Stimulated activated naive CD4-positive, alpha-beta T cell treated with Interleukin-2 at 50 U/mL for 16 hours (primary cell): ENCODE measurements at regions not wholly inside any gene's neighbourhood (a gene's known extent, or its start where the extent isn't known, plus 50 kb on each side); places are given as distances from the start of the nearest gene placed in this dataset.
"Not testable (repeated sequence)": the region's sequence is repeated elsewhere in the genome, so short reads cannot be mapped to it uniquely, and the experiment has no call there.

Experiments
- DNase-seq: peaks from one replicate; lab custom pipeline; 2025; lab: John Stamatoyannopoulos, UW

DNA sequence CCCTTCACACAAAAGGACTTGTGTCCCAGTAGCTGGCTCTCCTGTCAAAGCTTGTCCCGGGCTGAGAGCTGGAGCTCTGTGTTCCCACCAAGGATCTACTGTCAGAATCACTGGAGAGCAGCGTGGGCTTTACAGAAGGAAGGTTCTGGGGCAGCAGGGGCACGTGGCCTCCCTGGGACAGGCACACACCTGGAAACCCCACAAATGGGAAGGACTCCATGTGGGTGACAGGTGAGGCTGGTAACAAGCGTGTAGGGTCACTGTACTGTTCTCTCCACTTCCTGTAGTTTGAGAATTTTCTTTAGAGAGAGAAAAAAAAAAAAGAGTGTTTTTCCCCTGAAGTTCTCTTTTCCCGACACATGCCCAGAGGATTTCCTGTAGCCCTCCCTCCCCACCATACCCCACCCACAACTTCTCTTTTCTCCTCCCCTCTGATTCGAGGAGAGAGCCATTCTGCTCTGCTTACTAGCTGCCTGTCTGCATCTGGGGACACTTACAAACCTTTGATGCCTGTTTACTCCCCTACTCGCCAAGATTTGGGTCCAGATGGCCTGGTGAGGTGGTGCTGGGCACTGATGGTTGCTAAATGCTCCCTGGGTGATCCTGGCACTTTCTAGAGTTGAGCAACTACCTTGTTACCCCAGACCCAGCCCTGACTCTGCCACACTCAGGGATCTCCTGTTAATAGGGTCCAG, 84.1 kb upstream of the SIRPA start:
- DNase-seq = no peak

DNA sequence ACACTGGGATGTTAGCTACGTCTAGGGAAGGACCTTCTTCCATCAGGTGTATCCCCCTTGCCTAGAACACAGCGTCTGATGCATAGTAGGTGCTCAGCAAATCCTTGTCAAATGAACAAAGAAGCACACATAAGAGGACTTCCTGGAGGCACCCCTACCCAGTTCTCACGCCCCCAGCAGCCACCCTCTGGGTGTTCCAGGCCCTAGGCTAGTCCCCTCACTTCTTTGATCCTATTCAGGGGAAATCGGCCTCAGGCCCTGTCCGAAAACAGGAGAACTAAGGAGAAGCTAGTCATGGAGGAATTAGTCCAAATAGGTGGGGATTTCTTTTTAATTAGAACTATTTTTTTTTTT, 84.7 kb upstream of the SIRPA start:
- DNase-seq = no peak

- DNase-seq = no peak
These were observed 85.3 kb upstream of the SIRPA start for GRCh38 chr20:1809611-1810510.

DNA sequence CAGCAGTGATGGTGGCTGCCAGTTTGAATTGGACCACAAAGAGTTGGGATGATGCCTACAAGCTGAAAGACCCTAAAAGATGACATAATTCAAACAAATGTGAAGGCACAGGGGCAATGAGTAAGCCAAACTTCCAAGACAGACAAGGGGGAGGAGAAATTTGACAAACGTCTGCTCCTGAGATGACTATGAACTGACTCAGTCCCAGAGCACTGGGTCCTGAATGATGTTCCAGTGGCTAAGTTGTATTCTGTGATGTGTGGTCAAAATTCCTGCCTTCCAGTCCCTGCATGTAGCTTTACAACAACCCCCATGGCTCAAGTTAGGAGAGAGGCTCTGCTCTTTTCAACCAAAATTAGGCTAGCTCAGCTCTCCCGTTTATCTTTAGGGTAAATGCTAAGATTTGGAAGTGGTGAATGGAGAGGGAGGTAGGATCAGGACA, 86.1 kb upstream of the SIRPA start:
- no peak for DNase-seq

DNA sequence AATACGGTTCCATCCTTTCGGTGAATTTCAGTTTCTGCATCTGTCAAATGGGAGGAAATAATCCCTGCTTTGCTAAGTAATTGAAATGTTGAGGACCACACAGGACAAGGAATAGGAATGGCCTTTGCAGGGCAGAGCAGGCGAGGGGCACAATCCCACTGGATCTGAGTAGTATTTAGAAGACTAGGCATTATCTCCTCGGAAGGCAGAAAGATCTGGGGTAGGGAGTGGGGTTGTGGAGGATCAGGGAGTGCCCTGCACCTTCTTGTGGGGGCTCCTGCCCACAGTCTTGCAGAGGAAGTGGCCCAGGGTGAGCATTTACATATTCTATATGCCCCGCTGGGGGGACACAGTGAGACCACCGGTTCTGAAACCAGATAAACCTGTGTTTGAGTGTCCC, 87.1 kb upstream of the SIRPA start:
- DNase-seq = no peak

GRCh38 chr20:1807394-1807793, 87.8 kb upstream of the SIRPA start:
- no peak for DNase-seq

- no peak for DNase-seq
These were observed 88.8 kb upstream of the SIRPA start for GRCh38 chr20:1806456-1806855.

DNA sequence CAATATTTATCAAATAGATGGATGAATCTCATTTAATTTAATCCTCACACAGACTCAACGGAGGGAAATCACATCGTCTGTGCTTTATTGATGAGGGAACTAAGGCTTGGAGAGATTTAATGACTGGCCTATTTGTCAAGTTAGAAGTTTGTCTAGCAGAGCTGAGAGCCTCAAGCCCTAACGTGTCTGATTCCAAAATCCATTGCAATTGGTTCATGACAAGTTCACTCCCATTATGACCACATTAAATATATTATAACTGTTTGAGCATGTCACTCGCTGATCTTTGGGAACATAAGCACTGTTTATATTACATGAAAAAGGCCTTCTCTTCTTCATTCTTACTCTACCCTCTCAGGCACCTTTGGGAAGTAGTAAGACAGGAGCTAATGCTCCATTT, 89.4 kb upstream of the SIRPA start:
- DNase-seq = no peak

- no peak for DNase-seq
These were observed 90.0 kb upstream of the SIRPA start for GRCh38 chr20:1805161-1805581.

- no peak for DNase-seq
These were observed 90.7 kb upstream of the SIRPA start for GRCh38 chr20:1804554-1804956.

GRCh38 chr20:1803932-1804501, 91.2 kb upstream of the SIRPA start:
- no peak for DNase-seq

GRCh38 chr20:1803061-1803931, 91.9 kb upstream of the SIRPA start:
- no peak for DNase-seq

- DNase-seq = no peak
These were observed 92.7 kb upstream of the SIRPA start for GRCh38 chr20:1802385-1803060.

- DNase-seq = no peak
These were observed 93.3 kb upstream of the SIRPA start for GRCh38 chr20:1801929-1802306.

DNA sequence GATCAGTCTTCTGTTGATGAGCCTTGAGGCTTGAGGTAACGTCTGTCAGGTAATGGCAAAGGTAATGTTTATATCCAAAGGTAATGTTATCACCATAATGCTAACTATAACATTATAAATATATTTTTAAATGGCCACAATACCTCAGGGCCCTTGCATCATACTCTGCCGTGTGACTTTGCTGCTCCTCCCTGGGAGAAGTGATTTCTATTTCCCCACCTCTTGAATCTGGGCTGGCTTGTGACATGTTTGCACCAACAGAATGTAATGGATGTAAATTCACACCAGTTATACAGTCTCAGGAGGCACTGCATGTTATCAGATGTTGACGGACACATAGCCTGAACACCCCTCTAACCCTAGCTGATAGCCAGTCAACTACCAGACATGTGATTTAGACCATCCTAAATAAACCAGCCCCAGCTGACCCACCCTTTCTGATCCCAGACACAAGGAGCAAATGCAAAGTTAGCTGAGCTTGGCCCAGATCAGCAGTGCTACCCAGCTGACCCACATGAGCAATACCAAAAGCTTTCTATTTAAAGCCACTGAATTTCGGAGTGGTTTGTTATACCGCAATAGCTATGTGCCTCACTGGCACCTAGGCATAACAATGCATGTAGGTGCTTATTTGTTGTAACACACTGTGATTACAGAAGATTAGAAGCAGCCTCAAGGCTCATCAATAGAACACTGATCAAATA, 93.8 kb upstream of the SIRPA start:
- DNase-seq = no peak

DNA sequence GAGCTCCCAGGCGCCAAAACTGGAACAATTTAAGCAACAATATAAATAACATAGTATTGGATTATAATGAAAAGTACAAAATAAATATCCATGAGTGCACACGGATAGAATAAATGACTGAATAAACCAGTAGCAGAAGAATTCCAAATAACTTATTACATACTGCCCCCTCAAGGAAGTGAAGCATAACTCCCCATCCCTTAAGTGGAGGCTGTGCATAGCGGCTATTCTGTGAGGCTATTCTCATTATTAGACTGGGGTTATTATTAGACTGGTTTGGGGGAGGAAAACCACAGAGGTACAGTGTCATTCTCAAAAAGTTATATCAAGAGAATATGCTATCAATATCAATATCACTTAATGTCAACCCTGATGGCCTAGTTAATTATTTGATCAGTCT, 94.4 kb upstream of the SIRPA start:
- no peak for DNase-seq

DNA sequence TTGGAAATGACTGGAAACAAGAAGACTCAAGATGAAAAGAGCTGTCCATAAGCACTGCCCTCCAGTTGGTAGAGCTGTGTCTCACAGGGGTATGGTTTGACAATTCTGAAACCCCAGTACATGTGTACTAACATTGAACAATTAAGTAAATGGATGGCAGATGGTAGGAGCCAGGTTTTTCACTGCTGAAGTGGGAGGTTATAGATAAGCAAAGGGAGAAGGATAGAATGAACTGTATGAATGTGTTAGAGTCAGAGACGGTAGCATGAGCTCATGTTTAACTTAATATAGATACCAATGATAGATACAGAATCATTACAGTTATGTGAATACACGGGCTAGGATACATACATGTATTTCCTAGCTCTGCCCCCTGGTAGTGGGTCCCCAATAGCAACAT, 95.0 kb upstream of the SIRPA start:
- DNase-seq = no peak

DNA sequence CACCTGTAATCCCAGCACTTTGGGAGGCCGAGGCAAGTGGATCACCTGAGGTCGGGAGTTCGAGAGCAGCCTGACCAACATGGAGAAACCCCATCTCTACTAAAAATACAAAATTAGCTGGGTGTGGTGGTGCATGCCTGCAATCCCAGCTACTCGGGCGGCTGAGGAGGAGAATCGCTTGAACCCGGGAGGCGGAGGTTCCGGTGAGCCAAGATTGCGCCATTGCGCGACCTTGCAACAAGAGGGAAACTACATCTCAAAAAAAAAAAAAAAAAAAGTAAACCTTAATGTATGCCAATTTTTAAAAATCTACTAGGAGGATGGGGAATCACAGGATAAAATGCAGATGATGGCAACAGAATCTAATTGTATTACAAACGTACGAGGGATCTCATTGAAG, 95.5 kb upstream of the SIRPA start:
- DNase-seq = not testable (repeated sequence)

DNA sequence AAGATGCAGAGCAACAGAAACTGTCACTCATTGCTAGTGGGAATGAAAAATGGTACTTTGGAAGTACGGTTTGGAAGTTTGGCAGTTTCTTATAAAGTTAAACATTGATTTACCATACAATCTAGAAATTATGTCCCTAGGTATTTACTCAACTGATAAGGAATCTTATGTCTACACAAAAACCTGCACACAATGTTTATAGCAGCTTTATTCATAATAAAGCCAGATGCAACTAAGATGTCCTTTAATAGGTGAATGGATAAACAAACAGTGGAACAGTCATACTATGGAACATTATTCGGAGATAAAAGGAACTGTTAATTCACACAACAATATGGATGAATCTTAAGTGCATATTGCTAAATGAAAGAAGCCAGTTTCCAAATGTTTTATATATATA, 96.2 kb upstream of the SIRPA start:
- DNase-seq = no peak

- DNase-seq = no peak
These were observed 101.4 kb upstream of the SIRPA start for GRCh38 chr20:1793821-1794220.

GRCh38 chr20:1792274-1792673, 102.9 kb upstream of the SIRPA start:
- no peak for DNase-seq
